ENCODE measurements at regions not wholly inside any gene's neighbourhood (a gene's known extent, or its start where the extent isn't known, plus 50 kb on each side); places are given as distances from the start of the nearest gene placed in this dataset.

DNA sequence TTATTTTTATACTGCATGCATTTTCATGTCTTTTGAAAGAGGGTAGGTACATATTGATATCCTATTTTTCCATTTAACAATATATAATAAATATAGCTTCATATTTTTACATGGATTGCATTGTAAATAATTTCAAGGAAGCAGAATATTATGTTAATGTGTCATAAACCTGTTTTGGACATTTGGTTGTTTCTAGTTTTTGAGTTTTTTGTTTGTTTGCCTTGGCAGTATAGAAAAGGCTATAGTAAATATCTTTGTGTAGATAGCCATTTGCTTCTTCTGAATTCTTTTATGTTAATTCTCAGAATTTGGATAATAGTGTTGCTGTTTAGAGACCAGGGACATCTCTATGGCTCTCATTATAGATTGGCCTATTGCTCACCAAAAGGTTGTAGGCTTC lies 645.2 kb downstream of the SLC4A3 start:
- DNase-seq (ENCODE audit: low spot score in 2 of 2) = no peak
- Histone ChIP-seq H3K27ac (no peak overlapping the region), H3K9me3 (no peaks in the 10 kb centered on the region), H3K4me1 (peaks cover 0 to 8% (median 0%) of the 10 kb centered on the region in 4 donors), H3K4me3 (no peak overlapping the region), H3K27me3 (no peaks in the 10 kb centered on the region), H3K36me3 (no peaks in the 10 kb centered on the region)
- no peak for TF ChIP-seq EP300 (IDR thresholded peaks at IDR 0.05)
- no peak for TF ChIP-seq POLR2A (IDR thresholded peaks at IDR 0.05)

DNA sequence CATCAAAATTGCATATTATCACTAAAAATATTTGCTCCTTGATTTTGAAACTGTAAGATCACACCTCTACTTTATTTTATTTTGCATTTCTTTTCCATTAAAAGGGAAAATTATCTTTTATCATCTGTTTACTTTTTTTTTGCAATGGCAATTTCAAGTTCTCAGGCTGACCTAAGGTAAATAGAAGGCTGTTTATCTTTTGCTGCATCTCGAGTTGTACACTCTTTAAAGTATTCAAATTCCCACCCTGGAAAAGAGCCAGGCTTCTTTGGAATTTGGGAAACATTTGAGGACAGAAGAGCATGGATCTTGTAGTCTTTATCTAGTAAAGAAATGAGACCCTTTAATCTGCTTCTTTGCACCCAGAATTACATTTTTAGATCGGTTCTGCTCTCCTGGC lies 645.7 kb downstream of the SLC4A3 start:
- 34 to 37% methylated on average over 2 of the region's 2 CpGs for WGBS, 2 donors
- H3K36me3 ChIP-seq = no peaks in the 10 kb centered on the region
- H3K27ac ChIP-seq = no peak overlapping the region
- TF ChIP-seq CTCF (IDR thresholded peaks at IDR 0.05) (no peak), POLR2A (IDR thresholded peaks at IDR 0.05) (no peak), EP300 (IDR thresholded peaks at IDR 0.05) (no peak)
- H3K27me3 ChIP-seq = no peaks in the 10 kb centered on the region
- H3K4me1 ChIP-seq = peaks cover 0 to 8% (median 0%) of the 10 kb centered on the region in 4 donors
- H3K9me3 ChIP-seq = no peaks in the 10 kb centered on the region
- no peak for DNase-seq (ENCODE audit: low spot score in 2 of 2)
- H3K4me3 ChIP-seq = no peak overlapping the region

DNA sequence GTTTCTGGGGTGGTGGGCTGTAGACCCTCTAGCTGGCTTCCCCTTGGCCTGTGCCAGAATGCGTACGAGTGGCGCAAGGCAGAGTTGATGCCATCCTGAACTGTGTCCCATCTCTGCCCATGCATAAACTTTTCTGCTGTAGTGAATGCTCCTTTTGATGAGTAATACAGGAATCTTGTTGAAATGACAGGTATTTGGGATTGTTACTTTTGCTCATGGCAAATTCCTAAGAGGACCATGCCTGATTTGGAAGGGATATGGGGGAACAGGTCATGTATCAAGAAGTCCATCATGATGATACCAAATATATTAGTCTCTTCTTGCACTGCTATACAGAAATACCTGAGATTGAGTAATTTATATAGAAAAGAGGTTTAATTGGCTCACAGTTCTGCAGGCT lies 648.0 kb downstream of the SLC4A3 start:
- H3K36me3 ChIP-seq = no peaks in the 10 kb centered on the region
- no peak for TF ChIP-seq CTCF (IDR thresholded peaks at IDR 0.05)
- no peaks in the 10 kb centered on the region for H3K27me3 ChIP-seq
- 90 to 91% methylated on average over 3 of the region's 3 CpGs for WGBS, 2 donors
- no peaks in the 10 kb centered on the region for H3K9me3 ChIP-seq
- peaks cover 0 to 8% (median 0%) of the 10 kb centered on the region in 4 donors for H3K4me1 ChIP-seq
- H3K27ac ChIP-seq = no peak overlapping the region
- no peak for DNase-seq (ENCODE audit: low spot score in 2 of 2)
- no peak overlapping the region for H3K4me3 ChIP-seq

- 71 to 81% methylated on average over 2 of the region's 2 CpGs for WGBS, 2 donors
- Histone ChIP-seq H3K9me3 (no peaks in the 10 kb centered on the region), H3K36me3 (no peaks in the 10 kb centered on the region), H3K27ac (peak overlapping the region in 1 of 4 donors; percentile 55), H3K4me3 (no peak overlapping the region), H3K4me1 (peaks cover 0 to 8% (median 0%) of the 10 kb centered on the region in 4 donors), H3K27me3 (no peaks in the 10 kb centered on the region)
- no peak for TF ChIP-seq CTCF (IDR thresholded peaks at IDR 0.05)
- no peak for TF ChIP-seq EP300 (IDR thresholded peaks at IDR 0.05)
- no peak for TF ChIP-seq POLR2A (IDR thresholded peaks at IDR 0.05)
- DNase-seq (ENCODE audit: low spot score in 2 of 2) = no peak
These were observed 649.5 kb downstream of the SLC4A3 start for GRCh38 chr2:220276741-220277444.

GRCh38 chr2:220277445-220277975 lies 650.1 kb downstream of the SLC4A3 start:
- Histone ChIP-seq H3K36me3 (no peaks in the 10 kb centered on the region), H3K4me3 (no peak overlapping the region), H3K27ac (no peak overlapping the region), H3K9me3 (no peaks in the 10 kb centered on the region), H3K27me3 (no peaks in the 10 kb centered on the region), H3K4me1 (peaks cover 0 to 8% (median 0%) of the 10 kb centered on the region in 4 donors)
- peak; percentile 21 to 47 for DNase-seq (ENCODE audit: low spot score in 2 of 2)
- no peak for TF ChIP-seq POLR2A (IDR thresholded peaks at IDR 0.05)
- TF ChIP-seq EP300 (IDR thresholded peaks at IDR 0.05) = no peak
- 56 to 57% methylated on average over 3 of the region's 3 CpGs for WGBS, 2 donors

- whole genome bisulfite sequencing, 2 donors = 57 to 62% methylated on average over 2 of the region's 2 CpGs
- H3K9me3 ChIP-seq = no peaks in the 10 kb centered on the region
- no peaks in the 10 kb centered on the region for H3K27me3 ChIP-seq
- no peaks in the 10 kb centered on the region for H3K36me3 ChIP-seq
- DNase-seq (ENCODE audit: low spot score in 2 of 2) = no peak
- no peak for TF ChIP-seq CTCF (IDR thresholded peaks at IDR 0.05)
- TF ChIP-seq EP300 (IDR thresholded peaks at IDR 0.05) = no peak
- no peak overlapping the region for H3K4me3 ChIP-seq
- peaks cover 0 to 8% (median 0%) of the 10 kb centered on the region in 4 donors for H3K4me1 ChIP-seq
- no peak overlapping the region for H3K27ac ChIP-seq
These were observed 650.6 kb downstream of the SLC4A3 start for GRCh38 chr2:220278022-220278421.
